ENCODE measurements at regions not wholly inside any gene's neighbourhood (a gene's known extent, or its start where the extent isn't known, plus 50 kb on each side); places are given as distances from the start of the nearest gene placed in this dataset.
"Not testable (repeated sequence)": the region's sequence is repeated elsewhere in the genome, so short reads cannot be mapped to it uniquely, and the experiment has no call there.

DNA sequence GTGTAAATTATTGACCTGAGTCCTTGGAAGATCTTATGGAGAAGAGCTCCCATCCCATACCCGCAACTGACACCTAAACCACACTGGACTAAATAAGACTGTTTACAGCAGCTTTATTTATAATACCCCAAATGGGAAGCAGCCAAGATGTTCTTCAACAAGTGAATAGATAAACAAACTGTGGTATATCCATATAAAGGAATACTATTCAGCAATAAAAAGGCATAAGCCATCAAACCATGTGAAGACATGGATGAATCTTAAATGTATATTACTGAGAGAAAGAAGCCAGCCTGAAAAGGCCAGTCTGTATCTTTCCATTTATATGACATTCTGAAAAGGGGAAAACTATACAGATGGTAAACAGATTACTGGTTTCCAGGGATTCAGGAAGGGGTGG lies 212.7 kb downstream of the TPBG start:
- DNase-seq (ENCODE audit: low read depth in 2 of 2): no peak

DNA sequence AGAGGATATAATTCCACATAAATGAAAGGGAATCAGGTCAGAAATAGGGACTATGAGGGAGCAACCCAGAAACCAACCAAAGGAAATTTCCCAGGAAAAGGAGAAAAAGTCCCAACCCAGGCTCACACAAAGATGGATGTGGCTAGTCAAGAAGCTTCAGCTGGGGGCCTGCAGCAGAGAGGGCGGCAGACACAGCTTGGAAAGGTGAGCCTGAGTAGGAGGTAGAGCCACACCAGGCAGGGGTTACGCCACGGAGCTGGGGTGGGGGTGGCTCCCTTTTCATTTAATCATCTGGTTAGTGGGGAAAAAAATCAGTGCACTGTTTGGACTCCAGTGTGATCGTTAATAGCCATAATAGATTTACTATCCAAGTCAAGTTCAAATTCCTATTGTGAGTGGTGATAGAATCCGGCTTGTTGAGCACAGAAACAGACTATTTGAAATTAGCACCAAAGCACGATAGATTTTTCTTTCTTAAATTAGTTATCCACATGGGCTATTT lies 220.6 kb downstream of the TPBG start:
- no peak for DNase-seq (ENCODE audit: low read depth in 2 of 2)

DNA sequence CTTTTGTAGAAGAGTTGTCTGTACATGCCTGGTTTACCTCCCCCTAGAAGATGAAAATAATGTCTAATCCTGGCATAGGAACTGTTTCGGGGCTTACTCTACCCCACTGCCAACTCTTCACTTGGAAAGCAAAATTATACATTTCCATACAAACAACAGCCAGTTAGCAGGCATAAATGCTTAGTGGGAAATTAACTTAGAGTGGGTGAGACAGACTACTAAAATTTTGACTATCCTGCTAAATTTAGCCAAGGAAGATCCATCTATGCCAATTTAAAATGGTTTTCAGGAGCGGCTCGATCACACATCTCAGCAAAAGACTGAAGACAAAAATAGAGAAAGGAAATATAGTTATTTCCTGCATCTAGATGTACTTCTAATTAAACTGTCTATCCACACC lies 221.2 kb downstream of the TPBG start:
- DNase-seq (ENCODE audit: low read depth in 2 of 2): no peak

DNA sequence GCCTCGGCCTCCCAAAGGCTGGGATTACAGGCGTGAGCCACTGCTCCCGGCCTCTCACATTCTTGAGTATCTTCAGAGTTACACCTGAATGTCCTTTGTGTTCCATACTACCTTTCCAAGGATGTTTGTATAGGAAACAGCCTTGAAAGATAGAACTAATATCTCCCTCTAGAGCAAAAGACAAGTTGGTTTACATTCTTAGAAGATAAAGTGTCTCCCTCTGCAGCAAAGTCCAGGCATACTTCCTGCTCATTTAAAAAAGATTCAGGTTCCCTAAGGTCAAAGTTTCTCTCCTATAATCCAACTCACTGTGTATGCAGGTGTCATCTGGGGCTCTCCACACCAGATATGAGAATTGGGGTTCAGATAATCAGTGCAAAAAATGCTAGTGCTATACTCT lies 224.4 kb downstream of the TPBG start:
- no peak for DNase-seq (ENCODE audit: low read depth in 2 of 2)

DNA sequence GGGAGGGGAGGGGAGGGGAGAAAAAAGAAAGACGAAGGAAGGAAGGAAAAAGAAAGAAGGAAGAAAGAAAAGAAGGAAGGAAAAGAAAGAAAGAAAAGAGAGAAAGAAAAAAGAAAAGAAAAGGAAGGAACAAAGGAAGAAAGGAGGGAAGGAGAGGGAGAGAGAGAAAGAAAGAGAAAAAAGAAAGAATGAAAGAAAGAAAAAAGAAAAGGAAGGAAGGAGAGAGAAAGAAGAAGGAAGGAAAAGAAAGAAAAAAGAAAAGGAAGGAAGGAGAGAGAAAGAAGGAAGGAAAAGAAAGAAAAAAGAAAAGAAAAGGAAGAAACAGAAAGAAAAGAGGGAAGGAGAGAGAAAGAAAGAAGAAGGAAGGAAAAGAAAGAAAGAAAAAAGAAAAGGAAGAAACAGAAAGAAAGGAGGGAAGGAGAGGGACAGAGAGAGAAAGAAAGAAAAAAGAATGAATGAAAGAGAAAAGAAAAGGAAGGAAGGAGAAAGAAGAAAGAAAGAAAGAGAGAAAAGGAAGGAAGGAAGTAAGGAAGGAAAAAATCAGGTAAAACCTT lies 225.3 kb downstream of the TPBG start:
- DNase-seq (ENCODE audit: low read depth in 2 of 2): no peak

DNA sequence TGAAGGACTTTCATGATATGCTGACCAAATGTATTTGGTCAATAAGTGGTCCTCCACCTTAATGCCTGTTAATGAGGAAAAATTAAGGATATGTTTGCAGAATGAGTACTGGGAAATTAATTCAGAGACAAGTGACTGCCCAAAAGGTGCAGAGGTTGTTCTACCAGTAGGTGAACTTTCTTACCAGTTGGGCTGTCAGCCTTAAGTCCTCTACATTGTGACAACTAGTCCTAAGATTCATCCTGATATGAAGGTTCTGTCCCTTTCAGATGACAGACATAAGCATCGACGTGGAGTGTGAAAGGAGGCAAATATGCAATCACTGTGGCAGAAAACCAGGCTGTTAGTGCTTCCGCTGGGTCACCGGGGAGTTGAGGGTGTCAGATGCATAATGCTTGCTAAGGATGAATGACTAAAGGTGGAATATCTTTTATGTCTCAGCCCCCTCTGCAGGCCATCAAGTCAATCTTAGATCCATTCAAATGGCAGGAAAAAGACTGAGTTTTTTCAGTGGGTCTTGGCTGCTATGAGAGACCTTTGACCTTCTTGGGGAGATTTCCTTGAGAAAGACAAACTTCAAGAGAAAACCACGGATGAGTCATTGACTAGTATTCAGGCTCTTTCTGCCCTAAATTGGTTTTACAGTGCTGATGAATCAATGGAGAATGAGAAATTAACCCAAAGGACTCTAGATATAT lies 226.0 kb downstream of the TPBG start:
- peak in 1 of 2 donors; percentile 3 for DNase-seq (ENCODE audit: low read depth in 2 of 2)

DNA sequence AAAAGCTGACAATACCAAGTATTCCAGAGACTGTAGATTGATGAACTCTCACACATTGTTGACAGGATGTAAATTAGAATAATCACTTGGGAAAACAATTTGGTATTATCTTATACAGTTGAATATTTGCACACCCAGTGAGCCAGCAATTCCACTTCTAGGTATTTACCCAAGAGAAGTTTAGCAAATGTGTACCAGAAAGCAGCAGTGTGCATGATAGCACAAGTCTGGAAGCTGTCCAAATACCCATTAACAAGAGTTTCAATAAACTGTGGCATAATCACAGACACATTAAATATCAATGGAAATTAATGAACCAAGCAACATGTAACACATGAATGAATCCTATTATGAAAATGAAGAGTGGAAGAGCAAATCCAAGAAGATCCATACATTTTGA lies 233.6 kb downstream of the TPBG start:
- DNase-seq (ENCODE audit: low read depth in 2 of 2): no peak

DNA sequence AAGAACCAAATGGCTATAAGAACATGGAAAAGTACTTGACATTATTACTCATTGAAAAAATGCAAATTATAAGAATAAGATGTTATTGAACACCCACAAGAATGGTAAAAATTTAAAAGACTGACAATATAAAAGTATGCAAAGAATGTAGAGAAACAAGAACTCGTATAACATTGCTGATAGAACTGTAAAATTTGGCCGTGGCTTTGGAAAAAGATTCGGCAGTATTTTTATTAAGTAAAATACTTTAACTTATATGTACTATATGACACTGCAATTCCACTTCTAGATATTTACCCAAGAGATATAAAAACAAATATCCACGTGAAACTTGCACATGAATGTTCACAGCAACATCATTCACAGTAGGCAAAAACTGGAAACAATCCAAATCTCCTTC lies 239.2 kb downstream of the TPBG start:
- DNase-seq (ENCODE audit: low read depth in 2 of 2): no peak

DNA sequence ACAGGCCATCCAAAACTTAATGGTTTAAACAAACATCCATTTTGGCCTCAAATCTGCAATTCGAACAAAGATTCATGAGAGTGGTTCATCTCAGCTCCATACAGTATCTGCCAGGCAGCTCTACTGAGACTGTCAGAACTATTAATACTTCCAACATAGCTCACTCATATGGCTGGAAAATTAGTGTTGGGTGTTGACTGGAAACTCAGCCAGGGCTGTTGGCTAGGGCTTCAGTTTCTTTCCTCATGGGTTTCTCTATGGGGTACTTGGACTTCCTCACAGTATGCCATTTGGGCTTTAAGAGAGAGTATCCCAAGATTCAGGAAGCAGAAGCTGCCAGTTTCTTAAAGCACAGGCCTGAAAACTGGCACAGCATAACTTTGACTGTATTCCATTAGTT lies 240.3 kb downstream of the TPBG start:
- DNase-seq (ENCODE audit: low read depth in 2 of 2): no peak

DNA sequence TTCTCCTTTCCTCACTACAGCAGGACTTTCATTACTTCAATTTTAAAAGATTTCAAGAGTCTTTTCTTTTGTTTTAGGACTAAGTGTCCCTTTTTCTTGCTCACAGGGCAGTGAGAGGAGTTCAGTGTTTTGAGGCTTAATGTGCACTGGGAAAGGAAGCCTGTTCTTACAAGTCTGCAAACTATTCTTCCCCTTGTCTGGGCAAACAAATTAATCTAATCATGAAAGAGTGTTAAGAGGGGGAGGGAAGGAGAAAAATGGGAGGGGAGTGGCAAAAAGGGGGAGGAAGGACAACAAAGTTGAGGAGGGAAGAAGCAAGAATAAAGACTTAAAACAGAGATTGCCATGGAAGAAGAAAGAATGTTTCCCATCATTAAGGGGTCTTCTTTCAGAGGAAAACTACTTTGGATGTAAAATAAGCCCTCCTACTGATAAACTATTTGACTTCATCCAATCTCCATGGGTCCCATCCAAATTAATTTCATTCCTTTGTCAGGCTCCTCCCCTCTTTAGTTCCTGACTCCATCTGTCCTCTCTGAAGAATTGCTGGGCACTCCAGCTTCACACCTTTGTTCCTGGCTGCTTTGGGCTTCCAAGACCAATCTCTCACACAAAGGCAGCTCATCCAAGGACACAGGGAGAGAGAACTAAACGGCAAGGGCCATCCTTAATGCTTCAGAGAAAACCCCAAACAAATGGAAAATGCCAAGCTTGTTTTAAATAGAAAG lies 244.5 kb downstream of the TPBG start:
- DNase-seq (ENCODE audit: low read depth in 2 of 2): no peak

DNA sequence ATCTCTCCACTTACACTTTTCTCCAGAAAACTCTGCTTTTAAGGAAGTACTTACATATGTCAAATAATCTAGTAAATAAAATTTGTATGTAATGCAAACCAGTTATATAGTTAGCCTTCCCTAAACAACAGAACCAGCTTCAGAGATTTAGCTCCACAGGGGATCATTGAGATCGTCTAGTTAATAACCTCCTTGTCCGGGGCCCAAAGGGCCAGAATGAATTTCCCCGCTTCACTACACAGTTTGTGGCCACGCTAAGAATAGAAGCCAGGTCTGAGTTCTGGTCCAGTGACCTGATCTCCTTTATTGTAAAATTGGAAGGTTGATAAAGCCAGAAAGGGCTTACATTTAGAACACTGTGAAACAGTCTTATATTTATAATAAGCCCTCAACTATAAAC lies 245.2 kb downstream of the TPBG start:
- DNase-seq (ENCODE audit: low read depth in 2 of 2): no peak

DNA sequence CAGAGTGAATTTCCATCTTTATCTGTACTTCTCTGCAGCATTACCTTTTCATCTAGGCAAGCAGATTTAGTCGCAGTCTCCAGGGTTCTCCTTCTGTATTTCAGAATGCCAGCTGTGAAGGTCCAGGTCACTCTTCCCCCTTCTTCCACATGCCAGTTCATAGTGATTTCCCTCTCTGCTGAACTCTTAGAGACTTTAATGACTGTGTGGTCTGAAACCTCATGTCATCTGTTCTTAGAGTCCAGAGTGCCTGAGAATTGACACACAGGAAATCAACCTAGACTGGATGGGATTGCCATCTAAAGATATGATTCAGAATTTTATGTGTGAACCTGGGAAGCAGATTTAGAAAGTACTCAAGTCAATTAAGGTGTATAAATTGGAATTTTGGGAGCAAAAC lies 248.1 kb downstream of the TPBG start:
- no peak for DNase-seq (ENCODE audit: low read depth in 2 of 2)

DNA sequence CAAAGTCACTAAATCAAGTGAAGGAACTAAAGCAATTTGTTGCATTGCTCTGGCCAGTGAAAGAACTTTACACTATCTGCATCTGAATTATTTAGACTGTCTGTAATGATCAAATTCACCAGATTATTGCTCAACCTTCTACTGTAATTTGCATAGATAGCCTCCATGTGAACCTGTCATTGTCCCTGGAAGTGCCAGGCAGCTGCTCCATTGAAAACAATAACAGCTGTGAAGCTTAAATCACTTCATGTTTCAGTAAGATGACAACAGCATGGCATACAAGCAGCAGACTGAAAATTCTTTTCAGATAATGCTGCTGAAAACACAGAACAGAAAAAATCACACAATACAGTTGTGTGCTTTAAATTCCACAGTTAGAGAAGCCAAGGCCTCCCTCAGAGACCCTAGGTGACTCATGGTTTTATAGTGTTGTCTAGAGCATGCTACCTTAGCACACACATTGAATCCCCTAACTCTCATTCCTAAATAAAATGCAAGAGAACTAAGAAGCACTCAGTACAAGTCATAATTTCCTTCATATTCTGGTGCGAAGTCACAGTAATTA lies 248.9 kb downstream of the TPBG start:
- DNase-seq (ENCODE audit: low read depth in 2 of 2): no peak

DNA sequence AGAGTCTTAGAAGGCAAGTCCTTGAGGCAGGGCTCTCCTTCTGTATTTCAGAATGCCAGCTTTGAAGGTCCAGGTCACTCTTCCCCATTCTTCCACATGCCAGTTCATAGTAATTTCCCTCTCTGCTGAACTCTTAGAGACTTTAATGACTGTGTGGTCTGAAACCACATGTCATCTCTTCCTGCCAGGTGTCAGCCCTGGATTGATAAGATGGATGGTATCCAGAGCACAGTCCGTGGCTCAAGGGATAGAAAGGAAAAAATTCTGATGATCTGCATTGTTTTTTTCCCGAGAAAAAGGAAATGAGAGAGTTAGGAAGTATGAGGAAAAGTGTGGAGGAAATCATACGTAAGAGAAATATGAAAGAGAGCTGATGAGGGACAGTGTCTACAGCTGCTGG lies 250.9 kb downstream of the TPBG start:
- no peak for DNase-seq (ENCODE audit: low read depth in 2 of 2)

DNA sequence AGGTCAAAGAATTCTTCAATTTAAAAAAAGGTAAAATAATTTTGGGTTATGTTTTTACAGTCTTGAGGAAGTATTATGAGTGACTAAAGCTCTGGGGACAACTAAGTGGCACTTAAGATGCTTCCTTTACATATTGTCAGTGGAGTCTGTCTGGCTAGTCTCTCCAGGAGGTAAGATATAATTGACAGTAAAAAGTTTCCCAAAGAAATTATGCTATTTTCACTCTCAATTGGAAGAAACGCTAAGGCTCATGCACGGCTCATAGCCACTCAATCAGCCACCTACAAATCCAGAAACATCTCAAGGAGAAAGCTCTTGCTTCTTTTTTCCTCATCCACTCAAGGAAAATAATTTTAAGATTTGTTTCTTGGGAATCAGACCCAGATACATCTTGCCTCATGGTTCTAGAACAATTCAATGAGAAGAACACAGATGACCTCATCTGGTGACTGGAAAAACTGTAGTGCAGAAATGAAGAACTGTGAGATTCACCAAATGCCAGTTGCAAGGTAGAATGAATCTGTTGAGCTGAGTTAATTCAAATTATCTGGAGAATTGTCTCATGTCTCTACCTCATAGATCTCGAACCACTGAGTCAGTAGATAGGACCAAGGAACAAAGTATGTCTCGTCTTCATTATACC lies 252.9 kb downstream of the TPBG start:
- DNase-seq (ENCODE audit: low read depth in 2 of 2): no peak

DNA sequence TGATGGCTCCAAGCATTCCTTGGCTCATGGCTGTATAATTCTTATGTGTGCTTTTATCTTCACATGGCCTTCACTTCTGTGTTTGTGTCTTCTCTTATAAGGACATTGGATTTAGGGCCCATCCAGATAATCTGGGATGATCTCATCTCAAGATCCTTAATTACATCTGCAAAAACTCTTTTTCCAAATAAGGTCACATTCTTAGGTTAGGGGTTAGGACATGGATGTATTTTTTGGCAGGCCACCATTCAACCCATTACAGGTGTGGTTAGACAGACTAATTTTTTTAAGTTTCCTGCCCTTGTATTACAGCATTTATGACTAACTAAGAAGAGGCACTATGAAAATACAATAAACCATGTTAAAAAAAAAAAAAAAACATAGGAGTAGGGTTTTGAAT lies 254.0 kb downstream of the TPBG start:
- DNase-seq (ENCODE audit: low read depth in 2 of 2): no peak

DNA sequence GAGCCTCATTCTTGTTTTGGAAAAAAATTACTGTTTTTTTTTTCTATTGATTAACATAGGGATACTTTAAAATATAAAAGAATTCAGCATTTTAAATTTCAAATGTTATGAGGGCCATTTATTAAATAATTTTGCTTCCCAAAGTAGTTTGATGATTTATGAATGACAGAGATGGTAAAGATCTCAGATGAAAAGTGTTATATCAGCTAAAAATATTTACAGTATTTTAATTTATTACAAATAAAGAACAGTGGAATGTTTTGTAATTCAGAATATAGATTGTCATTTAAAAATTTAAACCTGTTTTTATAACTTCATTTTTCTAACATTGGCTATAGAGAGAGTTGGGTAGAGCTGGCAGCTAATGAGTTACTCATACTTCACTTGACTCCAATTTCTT lies 256.0 kb downstream of the TPBG start:
- no peak for DNase-seq (ENCODE audit: low read depth in 2 of 2)

DNA sequence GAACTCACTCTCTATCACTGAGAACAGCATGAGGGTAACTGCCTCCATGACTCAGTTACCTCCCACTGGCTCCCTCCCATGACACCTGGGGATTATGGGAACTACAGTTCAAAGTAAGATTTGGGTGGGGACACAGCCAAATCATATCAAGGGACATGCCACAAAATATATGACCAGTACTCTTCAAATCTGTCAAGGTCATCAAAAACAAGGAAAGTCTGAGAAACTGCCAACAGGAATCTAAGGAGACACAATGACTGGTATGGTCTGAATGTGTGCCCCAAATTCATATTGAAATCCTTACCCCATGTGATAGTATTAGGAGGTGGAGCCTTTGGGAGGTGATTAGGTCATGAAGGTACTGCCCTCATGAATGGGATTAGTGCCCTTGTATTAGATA lies 258.8 kb downstream of the TPBG start:
- DNase-seq (ENCODE audit: low read depth in 2 of 2): no peak

DNA sequence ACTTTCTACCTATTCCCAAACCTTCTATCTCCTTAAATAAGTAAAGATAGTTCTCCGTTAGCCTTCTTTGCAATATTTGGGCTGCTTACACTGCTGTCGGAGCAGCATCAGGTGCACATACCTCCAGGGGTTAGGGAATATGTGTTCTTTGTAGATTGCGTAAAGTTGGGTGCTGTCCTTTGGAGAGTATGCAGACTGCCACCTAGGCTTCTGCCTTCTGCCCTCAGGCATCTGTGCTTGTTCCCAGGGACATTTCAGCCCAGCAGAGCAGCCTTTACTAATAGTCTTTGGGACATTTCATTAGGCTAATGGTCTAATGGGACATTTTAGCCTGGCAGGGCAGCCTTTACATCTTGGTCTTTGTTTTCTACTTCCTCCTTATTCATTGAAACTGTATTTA lies 260.6 kb downstream of the TPBG start:
- DNase-seq (ENCODE audit: low read depth in 2 of 2): no peak

DNA sequence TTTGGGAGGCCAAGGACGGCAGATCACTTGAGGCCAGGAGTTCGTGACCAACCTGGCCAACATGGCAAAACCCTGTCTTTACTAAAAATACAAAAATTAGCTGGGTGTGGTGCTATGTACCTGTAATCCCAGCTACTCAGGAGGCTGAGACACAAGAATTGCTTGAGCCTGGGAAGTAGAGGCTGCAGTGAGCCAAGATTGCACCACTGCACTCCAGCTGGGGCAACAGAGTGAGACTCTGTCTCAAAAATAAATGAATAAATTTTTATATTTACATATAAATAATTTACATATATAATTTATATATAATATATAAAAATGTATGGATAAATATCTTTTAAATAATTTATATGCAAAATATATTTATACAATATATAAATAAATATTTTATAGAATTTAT lies 263.3 kb downstream of the TPBG start:
- not testable (repeated sequence) for DNase-seq (ENCODE audit: low read depth in 2 of 2)

DNA sequence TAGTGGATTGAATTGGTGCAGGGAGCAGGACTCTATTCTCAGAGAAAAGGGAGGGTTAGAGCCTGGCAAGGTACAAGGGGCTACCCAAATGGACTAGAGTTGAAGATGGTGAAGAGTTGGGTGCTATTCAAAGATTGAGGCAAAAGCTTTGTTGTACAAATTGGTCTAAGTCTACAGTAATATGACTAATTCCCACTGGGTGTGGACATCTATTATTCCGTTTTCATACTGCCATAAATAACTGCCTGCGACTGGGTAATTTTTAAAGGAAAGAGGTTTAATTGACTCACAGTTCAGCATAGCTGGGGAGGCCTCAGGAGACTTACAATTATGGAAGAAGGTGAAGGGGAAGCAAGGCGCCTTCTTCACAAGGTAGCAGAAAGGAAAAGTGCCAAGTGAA lies 266.3 kb downstream of the TPBG start:
- no peak for DNase-seq (ENCODE audit: low read depth in 2 of 2)

DNA sequence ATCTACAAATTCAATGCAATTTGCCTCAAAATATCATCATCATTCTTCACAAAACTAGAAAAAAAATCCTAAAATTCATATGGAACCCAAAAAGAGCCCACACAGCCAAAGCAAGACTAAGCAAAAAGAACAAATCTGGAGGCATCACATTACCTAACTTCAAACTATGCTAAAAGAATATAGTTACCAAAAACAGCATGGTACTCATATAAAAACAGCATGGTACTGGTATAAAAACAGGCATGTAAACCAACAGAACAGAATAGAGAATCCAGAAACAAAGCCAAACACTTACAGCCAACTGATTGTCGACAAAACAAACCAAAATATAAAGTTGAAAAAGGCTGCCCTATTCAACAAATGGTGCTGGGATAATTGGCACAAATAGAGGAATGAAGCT lies 278.1 kb downstream of the TPBG start:
- DNase-seq (ENCODE audit: low read depth in 2 of 2): no peak

Measured in dermis microvascular lymphatic vessel endothelial cell (primary cell).